NCI-H2081 treated with DMSO at 0.1 percent for 48 hours (cell line): ENCODE measurements at regions not wholly inside any gene's neighbourhood (a gene's known extent, or its start where the extent isn't known, plus 50 kb on each side); places are given as distances from the start of the nearest gene placed in this dataset.
"Not testable (repeated sequence)": the region's sequence is repeated elsewhere in the genome, so short reads cannot be mapped to it uniquely, and the experiment has no call there.

Source experiments
- DNase-seq: peaks from one replicate; lab custom pipeline; 2025; lab: John Stamatoyannopoulos, UW

GRCh38 chr2:7683196-7683595 lies 766.0 kb downstream of the RNF144A start:
- DNase-seq, result no peak

DNA sequence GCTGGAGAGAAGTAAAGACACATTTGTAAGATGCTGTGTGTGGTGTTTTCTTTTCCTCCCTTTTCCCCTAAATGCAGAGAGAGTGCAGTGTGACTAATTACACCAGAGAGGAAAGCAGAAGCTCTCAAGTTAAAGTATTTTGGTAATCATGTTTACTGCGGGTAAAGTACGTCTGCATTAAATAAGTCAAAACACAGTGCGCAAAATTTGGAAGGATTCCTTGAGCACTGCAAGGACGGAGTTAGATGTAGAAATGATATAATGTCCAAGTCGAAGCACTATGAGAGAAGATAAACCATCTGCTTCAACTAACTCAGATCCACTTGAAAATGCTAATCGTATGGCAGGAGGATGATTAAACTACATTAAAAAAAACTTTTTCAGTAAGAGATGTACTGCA lies 766.5 kb downstream of the RNF144A start:
- DNase-seq, result no peak

DNA sequence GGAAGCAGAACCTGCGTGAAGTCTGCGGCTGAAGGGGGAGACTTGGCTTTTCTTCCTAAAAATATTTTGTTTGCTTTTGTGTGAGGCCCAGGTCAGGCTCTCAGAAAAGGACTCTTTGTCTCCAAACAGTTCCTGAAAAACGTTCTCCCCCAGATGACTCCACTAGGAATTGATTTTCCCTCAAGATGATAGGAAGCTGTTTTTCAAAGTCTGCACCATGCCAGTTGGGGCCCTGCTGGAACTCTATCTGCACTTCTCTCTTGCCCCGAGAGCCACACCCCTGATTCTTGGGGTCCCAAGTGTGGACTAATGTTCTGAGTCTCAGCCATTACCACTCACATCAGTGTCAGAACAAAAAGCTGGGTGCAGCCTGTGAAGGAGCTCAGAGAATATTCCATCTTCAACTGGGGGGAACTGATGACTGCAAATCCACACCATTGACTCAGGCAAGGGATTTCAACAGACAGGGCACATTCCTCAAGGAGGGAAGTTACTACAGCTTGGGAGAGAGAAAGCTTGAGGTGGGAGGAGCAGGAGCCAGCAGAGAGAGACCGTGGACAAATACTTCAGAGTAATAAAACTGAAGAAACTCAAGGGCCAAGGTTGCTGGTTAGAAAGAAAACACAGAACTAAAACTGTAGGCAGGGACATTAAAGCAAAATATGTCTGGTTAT lies 768.3 kb downstream of the RNF144A start:
- no peak for DNase-seq

GRCh38 chr2:7686016-7686385 lies 768.8 kb downstream of the RNF144A start:
- no peak for DNase-seq

- no peak for DNase-seq
These were observed 774.9 kb downstream of the RNF144A start for GRCh38 chr2:7691961-7692656.

DNA sequence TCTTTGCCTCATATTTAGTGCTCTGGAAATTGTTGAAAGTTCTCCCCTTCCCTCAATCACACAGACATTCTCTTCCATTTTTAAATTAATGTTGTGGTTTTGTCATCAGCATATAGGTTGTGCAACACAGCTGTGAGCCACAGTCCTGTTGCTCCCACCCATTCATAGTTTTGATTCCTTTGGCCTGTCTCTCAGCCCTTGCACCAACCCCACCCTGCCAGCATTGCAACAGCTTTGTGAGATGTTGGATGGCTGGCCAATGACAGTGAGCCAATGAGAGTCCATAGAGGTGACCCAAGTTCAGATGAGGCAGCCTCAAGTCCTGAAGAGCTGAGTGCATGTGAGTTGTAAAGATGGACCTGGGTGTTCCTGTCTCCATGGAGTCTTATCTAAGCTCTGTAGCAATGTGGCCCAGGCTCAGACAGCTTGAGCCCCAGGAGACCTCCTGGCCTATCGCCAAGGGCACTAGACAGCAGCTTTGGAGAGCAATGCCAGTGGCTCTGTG lies 775.5 kb downstream of the RNF144A start:
- no peak for DNase-seq

DNA sequence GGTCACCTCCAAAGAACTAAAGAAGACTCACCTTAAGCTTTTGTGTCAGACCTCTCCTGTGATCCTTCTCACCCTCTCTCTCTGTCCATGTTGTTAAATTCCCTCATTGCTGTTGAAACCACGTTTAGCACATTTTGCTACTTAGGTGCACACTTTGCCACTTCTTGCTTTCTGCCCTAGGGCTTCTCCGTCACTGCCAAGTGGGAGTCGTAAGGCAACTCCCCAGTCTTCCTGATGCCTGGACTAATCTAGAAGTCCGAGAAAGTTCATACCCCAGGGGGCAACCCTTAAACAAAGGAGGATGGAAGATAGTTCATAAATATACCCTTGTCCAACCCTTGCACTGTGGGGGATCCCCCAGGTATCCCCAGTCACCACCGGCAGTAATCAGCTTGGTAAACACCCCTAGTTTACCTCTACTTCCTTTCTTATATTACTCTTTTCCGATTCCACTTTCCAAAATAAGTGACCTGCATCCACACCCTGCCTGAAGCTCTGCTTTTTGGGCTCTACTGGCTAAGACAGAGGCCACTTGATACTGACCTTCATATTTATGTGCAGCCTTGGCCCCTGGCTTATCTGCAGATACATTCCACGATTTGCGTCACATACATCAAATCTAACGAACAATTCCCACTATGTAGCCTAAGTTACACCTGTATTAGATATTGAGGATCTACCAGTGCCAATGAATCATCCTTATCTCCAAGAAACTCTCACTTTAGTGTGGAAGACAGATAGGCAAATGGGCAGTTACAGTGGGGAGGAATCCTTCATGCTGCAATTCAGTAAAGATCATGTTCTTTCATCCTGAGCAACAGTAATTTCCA lies 776.2 kb downstream of the RNF144A start:
- no peak for DNase-seq

- no peak for DNase-seq
These were observed 777.1 kb downstream of the RNF144A start for GRCh38 chr2:7694076-7694985.

GRCh38 chr2:7696556-7696955 lies 779.3 kb downstream of the RNF144A start:
- not testable (repeated sequence) for DNase-seq

- no peak for DNase-seq
These were observed 779.8 kb downstream of the RNF144A start for GRCh38 chr2:7697052-7697451.

- no peak for DNase-seq
These were observed 784.6 kb downstream of the RNF144A start for GRCh38 chr2:7701791-7702190.

DNA sequence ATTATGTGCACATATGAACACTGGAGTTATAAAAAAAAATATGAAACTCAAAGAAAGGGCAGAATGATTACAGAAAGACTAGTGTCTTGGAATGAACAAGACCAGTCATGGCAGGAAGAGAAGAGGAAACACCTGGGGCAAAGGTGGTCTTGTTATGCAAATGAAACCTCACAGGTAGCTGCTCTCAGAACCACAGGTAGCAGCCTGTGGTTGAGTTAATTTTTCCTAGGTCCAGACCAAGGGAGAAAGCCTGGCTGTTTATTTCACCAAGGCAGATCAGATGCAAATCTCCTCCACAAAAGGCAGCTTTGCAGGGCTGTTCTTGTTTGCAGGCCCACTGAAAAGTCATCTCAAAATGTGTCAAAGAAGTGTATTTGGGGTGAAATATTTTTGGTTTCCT lies 785.8 kb downstream of the RNF144A start:
- DNase-seq, result no peak

DNA sequence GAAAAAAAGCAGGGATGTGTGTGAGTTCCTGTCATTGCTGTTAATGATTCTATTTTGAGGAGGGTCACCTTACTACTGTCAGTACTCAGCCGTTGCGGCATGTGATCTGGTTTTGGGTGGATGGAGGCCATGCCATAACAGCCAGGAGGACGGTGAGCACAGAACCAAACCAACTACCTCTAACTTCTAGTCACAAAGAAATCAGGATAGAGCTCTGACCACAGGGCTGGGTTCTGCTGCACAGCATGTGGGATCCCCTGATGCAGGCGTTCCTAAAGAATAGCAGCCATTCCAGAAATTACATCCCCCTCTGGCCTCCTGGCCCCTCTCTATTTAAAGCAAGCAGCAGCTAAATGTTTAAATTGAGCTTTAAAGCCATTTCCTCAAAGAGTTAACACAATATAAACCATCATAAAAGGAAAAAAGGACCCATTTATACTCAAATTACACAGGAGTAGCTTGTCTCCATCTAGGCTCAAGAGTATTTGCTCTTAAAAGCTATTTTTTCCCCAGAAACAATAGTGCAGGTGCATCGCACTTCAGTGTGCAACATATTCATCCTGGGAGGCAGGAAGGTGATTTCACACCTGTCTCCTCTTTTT lies 786.4 kb downstream of the RNF144A start:
- DNase-seq, result peak; percentile 98

GRCh38 chr2:7704296-7704865 lies 787.2 kb downstream of the RNF144A start:
- DNase-seq, result no peak

GRCh38 chr2:7706791-7707190 lies 789.6 kb downstream of the RNF144A start:
- no peak for DNase-seq

DNA sequence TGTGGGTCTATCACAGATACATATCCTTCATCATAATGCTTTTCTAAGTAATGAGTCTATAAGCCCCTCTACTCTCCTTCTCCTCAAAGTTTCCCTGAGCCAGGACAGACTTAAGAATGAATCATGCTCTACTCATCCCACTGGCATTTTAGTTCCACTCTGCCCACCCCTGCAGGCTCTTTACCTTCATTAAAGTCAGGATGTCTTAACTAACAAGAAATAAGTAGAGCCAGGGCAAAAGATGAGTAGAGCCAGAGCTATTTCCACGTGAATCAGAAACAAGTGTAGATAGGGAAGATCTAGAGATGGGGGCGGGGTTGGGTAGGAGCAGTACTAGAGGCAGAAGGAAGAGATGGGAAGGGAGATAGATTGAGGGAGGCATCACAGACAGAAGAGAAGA lies 790.5 kb downstream of the RNF144A start:
- no peak for DNase-seq

- DNase-seq, result no peak
These were observed 792.7 kb downstream of the RNF144A start for GRCh38 chr2:7709907-7710306.

DNA sequence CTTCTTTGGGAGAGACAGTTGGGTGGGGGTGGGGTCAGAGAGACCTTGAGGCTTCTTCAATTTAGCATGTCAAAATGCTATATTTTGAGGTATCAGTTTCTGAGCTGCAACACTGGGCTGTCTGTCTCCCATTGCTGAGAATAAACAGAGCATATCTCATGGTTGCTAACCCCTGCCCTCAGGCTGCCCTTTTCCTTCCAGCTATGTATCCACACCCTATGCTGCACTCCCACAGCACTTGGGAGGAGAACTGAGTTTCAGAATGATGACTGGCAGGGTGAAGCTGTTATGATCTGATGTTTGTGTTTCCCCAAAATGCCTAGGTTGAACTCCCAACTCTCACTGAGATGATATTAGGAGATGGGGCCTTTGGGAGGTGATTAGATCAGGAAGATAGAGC lies 794.0 kb downstream of the RNF144A start:
- no peak for DNase-seq

DNA sequence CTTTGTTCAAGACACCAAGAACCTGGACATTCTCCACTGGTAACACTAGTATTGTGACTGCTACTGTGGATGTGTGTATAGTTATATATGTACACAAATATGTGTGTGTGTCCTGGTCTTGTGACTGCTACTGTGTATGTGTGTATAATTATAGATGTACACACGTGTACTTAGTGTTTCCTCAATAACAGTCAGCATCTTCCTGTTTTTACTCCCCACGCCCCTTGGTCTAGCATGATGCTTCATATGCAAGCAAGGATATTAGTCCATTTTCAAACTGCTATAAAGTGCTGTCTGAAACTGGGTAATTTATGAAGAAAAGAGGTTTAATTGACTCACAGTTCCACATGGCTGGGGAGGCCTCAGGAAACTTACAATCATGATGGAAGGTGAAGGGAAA lies 802.7 kb downstream of the RNF144A start:
- no peak for DNase-seq

GRCh38 chr2:7721413-7721995 lies 804.3 kb downstream of the RNF144A start:
- no peak for DNase-seq
